Transverse colon (tissue), 3 donors: ENCODE measurements at regions not wholly inside any gene's neighbourhood (a gene's known extent, or its start where the extent isn't known, plus 50 kb on each side); places are given as distances from the start of the nearest gene placed in this dataset.

Source experiments
- CTCF ChIP-seq, 5 experiments: fragments of 200-600 bp in 3 of 5; fragments of 450-650 bp in 2 of 5; sonication (generic) in 3 of 5; IDR thresholded peaks; 1 replicate in 2 of 5; 2 replicates in 3 of 5; pipeline ENCODE4 v1.5.1; 2016 to 2017; ENCODE audit warnings: antibody characterized with exemption in 5 of 5, inconsistent platforms in 3 of 5, mild to moderate bottlenecking in 2 of 5, moderate library complexity in 1 of 5
- EP300 ChIP-seq: sonication (generic); formaldehyde crosslinking; IDR thresholded peaks from one replicate; pipeline ENCODE4 v1.6.1; 2017; ENCODE audit warnings: antibody characterized with exemption, low read depth
- POLR2A ChIP-seq: fragments of 450-650 bp; IDR thresholded peaks from one replicate; pipeline ENCODE4 v1.6.1; 2016; ENCODE audit warnings: antibody characterized with exemption, mild to moderate bottlenecking, moderate library complexity

GRCh38 chr16:55040366-55041086 is 109.9 kb downstream of the IRX5 start:
- TF ChIP-seq CTCF (IDR thresholded peaks at IDR 0.05) (no peak), POLR2A (no peak), EP300 (no peak)
